GM23248 (cell line): ENCODE measurements at regions not wholly inside any gene's neighbourhood (a gene's known extent, or its start where the extent isn't known, plus 50 kb on each side); places are given as distances from the start of the nearest gene placed in this dataset.

ENCODE experiments used
- DNase-seq: peaks from one replicate; pipeline ENCODE4 v3.0.0-alpha.2; 2015
- H2AFZ ChIP-seq: fragments of 200-600 bp; sonication (generic); 2 replicates; pipeline ENCODE4 v1.6.1; 2016; ENCODE audit warnings: antibody characterized with exemption
- H3F3A ChIP-seq: fragments of 200-600 bp; sonication (generic); 2 replicates; pipeline ENCODE4 v1.6.1; 2016; ENCODE audit warnings: mild to moderate bottlenecking, antibody characterized with exemption, mixed run types; ENCODE audit not compliant: insufficient read depth
- H3K27ac ChIP-seq: fragments of 200-600 bp; sonication (generic); 2 replicates; pipeline ENCODE4 v1.5.1; 2016; ENCODE audit warnings: mild to moderate bottlenecking
- H3K27me3 ChIP-seq: fragments of 200-600 bp; sonication (generic); replicated peaks from 2 replicates; pipeline ENCODE4 v1.6.1; 2016; ENCODE audit warnings: mild to moderate bottlenecking; ENCODE audit not compliant: insufficient read depth
- H3K36me3 ChIP-seq: fragments of 200-600 bp; sonication (generic); 2 replicates; pipeline ENCODE4 v1.6.1; 2016; ENCODE audit warnings: low read depth, mild to moderate bottlenecking
- H3K4me1 ChIP-seq: fragments of 200-600 bp; sonication (generic); 2 replicates; pipeline ENCODE4 v1.6.1; 2016; ENCODE audit warnings: mild to moderate bottlenecking; ENCODE audit not compliant: insufficient read depth
- H3K4me2 ChIP-seq: fragments of 200-600 bp; sonication (generic); one replicate; pipeline ENCODE4 v1.6.1; 2016; ENCODE audit warnings: mild to moderate bottlenecking; ENCODE audit not compliant: unreplicated experiment
- H3K4me3 ChIP-seq: fragments of 200-600 bp; sonication (generic); 2 replicates; pipeline ENCODE4 v1.5.1; 2016; ENCODE audit warnings: mild to moderate bottlenecking
- H3K79me2 ChIP-seq: fragments of 200-600 bp; sonication (generic); 2 replicates; pipeline ENCODE4 v1.6.1; 2016; ENCODE audit warnings: mild to moderate bottlenecking; ENCODE audit not compliant: insufficient read depth
- H3K9ac ChIP-seq: fragments of 200-600 bp; sonication (generic); 2 replicates; pipeline ENCODE4 v1.6.1; 2016; ENCODE audit warnings: mild to moderate bottlenecking
- H3K9me2 ChIP-seq: fragments of 200-600 bp; sonication (generic); 2 replicates; pipeline ENCODE4 v1.6.1; 2016; ENCODE audit warnings: mixed run types, mild to moderate bottlenecking, moderate library complexity; ENCODE audit not compliant: insufficient read depth
- H3K9me3 ChIP-seq: fragments of 200-600 bp; sonication (generic); one replicate; pipeline ENCODE4 v1.6.1; 2017; ENCODE audit warnings: low read depth
- H4K20me1 ChIP-seq: fragments of 200-600 bp; sonication (generic); 2 replicates; pipeline ENCODE4 v1.6.0; 2016; ENCODE audit not compliant: insufficient read depth
- EZH2 ChIP-seq: fragments of 200-600 bp; sonication (generic); IDR thresholded peaks from 2 replicates; pipeline ENCODE4 v1.6.1; 2018; ENCODE audit warnings: antibody characterized with exemption, mild to moderate bottlenecking; ENCODE audit not compliant: insufficient read depth, poor library complexity, severe bottlenecking
- EZH2phosphoT487 ChIP-seq: fragments of 200-600 bp; sonication (generic); IDR thresholded peaks from 2 replicates; pipeline ENCODE4 v1.6.1; 2018; ENCODE audit warnings: antibody characterized with exemption, moderate library complexity, mild to moderate bottlenecking, low read depth; ENCODE audit not compliant: insufficient read depth
- WGBS, 2 experiments: methylation state at CpG; one replicate each; pipeline ENCODE4 v1.1.6; 2015 to 2017; ENCODE audit warnings: low lambda C conversion rate in 2 of 2, low coverage in 1 of 2; ENCODE audit errors: missing lambda C conversion rate in 2 of 2; 5-methylcytosine and 5-hydroxymethylcytosine counted together
- in situ Hi-C: fragments of 300-500 bp; cut with MboI; formaldehyde crosslinking; loops from 2 replicates; pipeline ENCODE4 v1.15.0; 2020

- TF ChIP-seq EZH2 = no peak
- no peak for TF ChIP-seq EZH2phosphoT487
- H3K9me3 ChIP-seq = no peaks in the 10 kb centered on the region
- in situ Hi-C loops = no loop called here
- H3K9ac ChIP-seq = no peak overlapping the region
- no peaks in the 10 kb centered on the region for H3K36me3 ChIP-seq
- H3K27ac ChIP-seq = no peak overlapping the region
- no peaks in the 10 kb centered on the region for H3K9me2 ChIP-seq
- H4K20me1 ChIP-seq = no peaks in the 10 kb centered on the region
- 0 out of 2 replicates have a peak, but pooled peaks cover 3% of the 10 kb centered on the region for H3K4me1 ChIP-seq
- no peak overlapping the region for H3K4me3 ChIP-seq
- no peak for DNase-seq
- H3K27me3 ChIP-seq = no peaks in the 10 kb centered on the region
- 63 to 66% methylated on average over 3 of the region's 3 CpGs for WGBS, 2 experiments
- H3K79me2 ChIP-seq = no peaks in the 10 kb centered on the region
- no peaks in the 10 kb centered on the region for H3F3A ChIP-seq
- H3K4me2 ChIP-seq = no peak overlapping the region
- no peak overlapping the region for H2AFZ ChIP-seq
Measured at GRCh38 chrX:96568071-96568470, 116.6 kb upstream of the DIAPH2 start.

DNA sequence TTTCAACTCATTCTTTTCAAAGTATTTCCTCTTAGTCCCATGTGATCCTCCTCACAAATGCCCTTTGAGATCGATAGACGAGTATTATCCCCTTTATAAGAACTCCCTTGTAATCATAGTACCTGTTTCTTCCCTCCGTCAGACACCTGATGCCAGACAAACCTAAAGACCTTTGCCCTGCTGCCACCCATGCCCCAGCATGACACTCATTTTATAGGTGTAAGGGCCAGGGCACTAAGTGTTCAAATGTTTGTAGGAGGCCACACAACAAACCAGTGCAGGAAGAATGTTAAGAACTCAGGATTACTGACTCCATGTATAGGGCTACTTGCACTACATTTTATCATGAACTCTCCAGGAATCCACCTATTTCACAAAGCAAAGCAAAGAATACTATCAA, 115.6 kb upstream of the DIAPH2 start:
- H3K36me3 ChIP-seq = no peaks in the 10 kb centered on the region
- no peaks in the 10 kb centered on the region for H4K20me1 ChIP-seq
- no peaks in the 10 kb centered on the region for H3K9me2 ChIP-seq
- H3K4me2 ChIP-seq = no peak overlapping the region
- no peaks in the 10 kb centered on the region for H3K27me3 ChIP-seq
- no peak for DNase-seq
- TF ChIP-seq EZH2phosphoT487 (no peak), EZH2 (no peak)
- H3K27ac ChIP-seq = no peak overlapping the region
- in situ Hi-C loops = no loop called here
- H3K4me3 ChIP-seq = no peak overlapping the region
- WGBS, 2 experiments = 84 to 92% methylated on average over 3 of the region's 3 CpGs
- no peaks in the 10 kb centered on the region for H3K9me3 ChIP-seq
- 0 out of 2 replicates have a peak, but pooled peaks cover 2% of the 10 kb centered on the region for H3K4me1 ChIP-seq
- no peaks in the 10 kb centered on the region for H3K79me2 ChIP-seq
- H2AFZ ChIP-seq = no peak overlapping the region
- H3K9ac ChIP-seq = no peak overlapping the region
- no peaks in the 10 kb centered on the region for H3F3A ChIP-seq

GRCh38 chrX:96575011-96575410, 109.6 kb upstream of the DIAPH2 start:
- H4K20me1 ChIP-seq = no peaks in the 10 kb centered on the region
- WGBS, 2 experiments = 89 to 90% methylated on average over 1 of the region's 1 CpG
- in situ Hi-C loops = no loop called here
- H3K9me2 ChIP-seq = no peaks in the 10 kb centered on the region
- H3K9me3 ChIP-seq = no peaks in the 10 kb centered on the region
- no peak overlapping the region for H2AFZ ChIP-seq
- no peak overlapping the region for H3K9ac ChIP-seq
- H3F3A ChIP-seq = no peaks in the 10 kb centered on the region
- TF ChIP-seq EZH2phosphoT487 = no peak
- TF ChIP-seq EZH2 = no peak
- no peak overlapping the region for H3K4me2 ChIP-seq
- no peak overlapping the region for H3K4me3 ChIP-seq
- no peaks in the 10 kb centered on the region for H3K36me3 ChIP-seq
- DNase-seq = no peak
- no peaks in the 10 kb centered on the region for H3K4me1 ChIP-seq
- H3K79me2 ChIP-seq = no peaks in the 10 kb centered on the region
- H3K27me3 ChIP-seq = no peaks in the 10 kb centered on the region
- H3K27ac ChIP-seq = no peak overlapping the region

DNA sequence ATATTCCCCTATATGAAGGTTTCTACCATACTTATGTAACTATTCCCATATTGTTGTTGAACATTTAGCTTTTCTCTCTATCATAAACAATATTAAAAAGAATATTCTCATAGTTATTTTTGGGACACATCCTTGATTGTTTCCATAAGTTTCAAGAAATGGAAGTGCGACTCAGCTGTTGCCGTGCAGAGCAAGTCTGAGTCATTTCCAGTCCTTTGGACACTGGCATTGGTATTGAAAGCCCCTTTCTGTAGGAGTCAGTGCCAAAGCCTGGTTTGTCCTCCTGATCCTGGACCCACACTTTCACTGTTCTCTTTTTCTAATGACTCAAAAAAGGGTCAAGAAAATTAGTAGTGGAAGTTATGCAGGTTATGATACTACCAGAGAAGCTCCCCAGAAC, 108.3 kb upstream of the DIAPH2 start:
- Histone ChIP-seq H3K4me1 (no peaks in the 10 kb centered on the region), H3K9ac (no peak overlapping the region), H3F3A (no peaks in the 10 kb centered on the region), H2AFZ (no peak overlapping the region), H3K4me2 (no peak overlapping the region), H3K9me3 (no peaks in the 10 kb centered on the region), H3K36me3 (no peaks in the 10 kb centered on the region), H3K79me2 (no peaks in the 10 kb centered on the region), H3K9me2 (no peaks in the 10 kb centered on the region), H3K4me3 (no peak overlapping the region), H4K20me1 (no peaks in the 10 kb centered on the region), H3K27me3 (no peaks in the 10 kb centered on the region), H3K27ac (no peak overlapping the region)
- TF ChIP-seq EZH2 (no peak), EZH2phosphoT487 (no peak)
- WGBS, 2 experiments = 20 to 21% methylated on average over 2 of the region's 2 CpGs
- peak; percentile 44 for DNase-seq
- in situ Hi-C loops = no loop called here

DNA sequence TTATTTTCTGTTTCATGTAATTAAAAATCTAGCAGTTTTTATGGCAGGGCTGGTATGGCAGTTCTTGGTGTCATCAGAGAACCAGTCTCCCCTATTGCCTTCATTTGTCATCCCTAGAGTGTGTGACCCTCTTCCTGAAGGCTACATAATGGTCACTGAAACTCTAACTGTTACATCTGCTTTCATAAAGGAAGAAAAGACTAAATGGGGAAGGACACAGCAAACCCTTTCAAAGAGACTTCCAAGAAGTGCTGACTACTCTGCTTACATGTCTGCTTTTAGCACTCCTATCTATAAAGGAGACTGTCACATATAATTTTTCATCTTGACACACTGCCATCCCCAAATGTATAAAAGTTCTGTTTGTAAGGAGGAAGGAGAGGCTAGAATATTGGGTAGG, 105.9 kb upstream of the DIAPH2 start:
- Histone ChIP-seq H3K9me2 (no peaks in the 10 kb centered on the region), H4K20me1 (no peaks in the 10 kb centered on the region), H3F3A (no peaks in the 10 kb centered on the region), H3K4me3 (no peak overlapping the region), H3K79me2 (no peaks in the 10 kb centered on the region), H3K4me1 (no peaks in the 10 kb centered on the region), H3K27me3 (no peaks in the 10 kb centered on the region), H3K9me3 (no peaks in the 10 kb centered on the region), H3K27ac (no peak overlapping the region), H3K4me2 (no peak overlapping the region), H3K36me3 (no peaks in the 10 kb centered on the region), H2AFZ (no peak overlapping the region), H3K9ac (no peak overlapping the region)
- no peak for DNase-seq
- TF ChIP-seq EZH2 (no peak), EZH2phosphoT487 (no peak)
- in situ Hi-C loops = no loop called here
